ENCODE measurements at regions not wholly inside any gene's neighbourhood (a gene's known extent, or its start where the extent isn't known, plus 50 kb on each side); places are given as distances from the start of the nearest gene placed in this dataset.

- TF ChIP-seq CHD7 (IDR thresholded peaks at IDR 0.05; ENCODE audit: insufficient replicate concordance, low read length): no peak
- TF ChIP-seq CBX5 (IDR thresholded peaks at IDR 0.05; ENCODE audit: low read depth, low read length): no peak
- no peak for TF ChIP-seq RFX5 (IDR thresholded peaks at IDR 0.05; ENCODE audit: borderline replicate concordance, low read depth, low read length)
- no peak for TF ChIP-seq FOSL1 (IDR thresholded peaks at IDR 0.05; ENCODE audit: insufficient read depth, low read depth, low read length)
- TF ChIP-seq SP1 (IDR thresholded peaks at IDR 0.05; ENCODE audit: low read depth, low read length): no peak
- TF ChIP-seq KDM1A (IDR thresholded peaks at IDR 0.05; ENCODE audit: borderline replicate concordance, low read length): no peak
- TF ChIP-seq TEAD4 (IDR thresholded peaks at IDR 0.05; ENCODE audit: low read depth, low read length): no peak
- TF ChIP-seq YY1 (IDR thresholded peaks at IDR 0.05; ENCODE audit: low read depth, low read length): no peak
- TF ChIP-seq CHD1 (IDR thresholded peaks at IDR 0.05; ENCODE audit: low read depth, low read length): no peak
- TF ChIP-seq KDM5A (IDR thresholded peaks at IDR 0.05; ENCODE audit: low read length): no peak
Observed at GRCh38 chr2:194618432-194618831, 1038.6 kb upstream of the SLC39A10 start (continued).
